Keratinocyte (primary cell): ENCODE measurements at regions not wholly inside any gene's neighbourhood (a gene's known extent, or its start where the extent isn't known, plus 50 kb on each side); places are given as distances from the start of the nearest gene placed in this dataset.

Source experiments
- DNase-seq: peaks from one replicate; pipeline ENCODE4 v3.0.0-alpha.2; 2011; ENCODE audit warnings: low read depth, missing footprints, low spot score
- FAIRE-seq: peaks from 2 replicates; lab custom pipeline; 2011; peaks lifted over from hg19 to GRCh38; lab: Jason Lieb, UNC
- H2AFZ ChIP-seq: 2 replicates; pipeline ENCODE4 v1.6.0; 2012; ENCODE audit warnings: low read length, control low read depth, inconsistent platforms; ENCODE audit not compliant: control insufficient read depth
- H3K27ac ChIP-seq: 2 replicates; pipeline ENCODE4 v1.5.1; 2011; ENCODE audit warnings: low read length; ENCODE audit not compliant: control insufficient read depth, insufficient read depth
- H3K27me3 ChIP-seq: 3 replicates; pipeline ENCODE4 v1.6.0; 2011; ENCODE audit warnings: low read length; ENCODE audit not compliant: control insufficient read depth, insufficient read depth; ENCODE audit errors: extremely low read depth
- H3K36me3 ChIP-seq, 2 experiments: 2 replicates in 1 of 2; 3 replicates in 1 of 2; pipeline ENCODE4 v1.5.1; 2011; ENCODE audit warnings: low read length in 2 of 2, mild to moderate bottlenecking in 1 of 2; ENCODE audit not compliant: control insufficient read depth in 2 of 2, insufficient read depth in 2 of 2; ENCODE audit errors: extremely low read depth in 1 of 2
- H3K4me1 ChIP-seq: 3 replicates; pipeline ENCODE4 v1.5.1; 2011; ENCODE audit warnings: low read length; ENCODE audit not compliant: control insufficient read depth, insufficient read depth; ENCODE audit errors: extremely low read depth
- H3K4me2 ChIP-seq: 3 replicates; pipeline ENCODE4 v1.6.0; 2011; ENCODE audit warnings: low read depth, low read length; ENCODE audit not compliant: control insufficient read depth, insufficient read depth; ENCODE audit errors: extremely low read depth
- H3K4me3 ChIP-seq, 3 experiments: fragments of 200-600 bp in 1 of 3; sonication (generic) in 1 of 3; 2 replicates in 2 of 3; 3 replicates in 1 of 3; pipeline ENCODE4 v1.5.1; 2011 to 2016; ENCODE audit warnings: low read length in 3 of 3, mild to moderate bottlenecking in 3 of 3, control low read depth in 2 of 3, inconsistent platforms in 1 of 3, low read depth in 1 of 3, mixed read lengths in 1 of 3, mixed run types in 1 of 3, moderate library complexity in 1 of 3; ENCODE audit not compliant: control insufficient read depth in 2 of 3, insufficient read depth in 2 of 3; ENCODE audit errors: extremely low read depth in 1 of 3
- H3K79me2 ChIP-seq: 2 replicates; pipeline ENCODE4 v1.6.0; 2012; ENCODE audit warnings: low read length; ENCODE audit not compliant: control insufficient read depth, insufficient read depth
- H3K9ac ChIP-seq: 3 replicates; pipeline ENCODE4 v1.6.0; 2011; ENCODE audit warnings: low read length; ENCODE audit not compliant: control insufficient read depth, insufficient read depth; ENCODE audit errors: extremely low read depth
- H3K9me1 ChIP-seq: 3 replicates; pipeline ENCODE4 v1.6.0; 2011; ENCODE audit warnings: low read length; ENCODE audit not compliant: control insufficient read depth, insufficient read depth; ENCODE audit errors: extremely low read depth
- H3K9me3 ChIP-seq: 2 replicates; pipeline ENCODE4 v1.5.1; 2012; ENCODE audit warnings: low read depth, low read length; ENCODE audit not compliant: control insufficient read depth
- H4K20me1 ChIP-seq: 3 replicates; pipeline ENCODE4 v1.6.0; 2011; ENCODE audit warnings: low read length; ENCODE audit not compliant: control insufficient read depth, insufficient read depth; ENCODE audit errors: extremely low read depth
- EZH2 ChIP-seq: IDR thresholded peaks from one replicate; pipeline ENCODE4 v1.6.1; 2012; ENCODE audit warnings: inconsistent platforms, mild to moderate bottlenecking, low read length, moderate library complexity
- dilution Hi-C: fragments of 300-500 bp; cut with MboI; formaldehyde crosslinking; loops from one replicate; pipeline ENCODE4 v1.7.0; 2020; ENCODE audit warnings: low sequenced_read_pairs; ENCODE audit not compliant: extremely low pct_ligation_motif_present
- TF ChIP-seq, protein P1 (sequence below), 3 experiments: IDR thresholded peaks in 1 of 3; conservative IDR thresholded peaks in 1 of 3; optimal IDR thresholded peaks in 1 of 3; 2 replicates in 2 of 3; 3 replicates in 1 of 3; pipeline versions ENCODE3 to v1.5.1; 2011; ENCODE audit warnings: low read length in 3 of 3, mild to moderate bottlenecking in 3 of 3, moderate library complexity in 2 of 3, control low read depth in 1 of 3, inconsistent platforms in 1 of 3; ENCODE audit not compliant: insufficient read depth in 2 of 3; ENCODE audit errors: extremely low read depth in 1 of 3

DNA sequence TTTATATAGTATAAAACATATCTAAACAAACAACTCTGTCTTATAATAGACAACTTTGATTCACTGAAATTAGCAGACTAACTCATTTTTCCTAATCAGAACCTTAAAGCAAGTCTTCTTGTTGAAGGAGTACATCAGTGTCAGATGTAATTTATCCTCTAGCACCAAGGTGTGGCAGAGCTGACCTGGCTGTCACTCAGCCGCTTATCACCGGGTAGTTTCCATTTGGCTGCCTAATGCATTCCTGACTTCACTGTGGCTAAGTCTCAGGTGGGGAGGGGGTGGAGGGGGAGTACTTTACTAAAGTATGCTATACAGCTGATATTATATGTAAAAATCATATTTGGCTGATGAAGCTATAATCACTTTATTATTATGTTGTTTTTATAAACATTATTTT is 339.9 kb upstream of the RGS6 start:
- no peak for DNase-seq

DNA sequence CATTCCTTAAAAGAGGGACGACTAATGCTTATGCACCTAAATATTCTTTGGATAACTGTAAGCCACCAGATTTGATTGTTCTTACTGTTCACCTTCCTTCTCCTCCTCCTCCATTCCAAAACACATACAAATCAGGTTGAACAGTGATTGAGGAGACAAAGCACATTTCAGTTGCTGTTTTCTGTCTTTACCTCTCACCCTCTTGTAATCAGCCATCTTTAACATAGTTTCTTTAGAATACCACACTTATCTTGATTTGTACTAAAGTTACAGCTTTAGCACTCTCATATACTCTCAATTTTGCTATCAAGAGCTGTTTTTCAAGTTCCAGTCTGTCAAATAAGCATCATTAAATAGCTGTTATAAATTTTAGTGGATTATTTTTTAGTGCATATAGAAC is 338.3 kb upstream of the RGS6 start:
- FAIRE-seq = no peak
- no peak overlapping the region for H2AFZ ChIP-seq
- no peaks in the 10 kb centered on the region for H3K9me1 ChIP-seq
- no peak overlapping the region for H3K9ac ChIP-seq
- no peak overlapping the region for H3K4me3 ChIP-seq
- H3K36me3 ChIP-seq = peaks cover 0 to 1% of the 10 kb centered on the region in 2 experiments
- H3K4me1 ChIP-seq = peaks cover 25% of the 10 kb centered on the region
- H4K20me1 ChIP-seq = no peaks in the 10 kb centered on the region
- H3K4me2 ChIP-seq = no peak overlapping the region
- no peaks in the 10 kb centered on the region for H3K27me3 ChIP-seq
- no peak for DNase-seq
- no peaks in the 10 kb centered on the region for H3K9me3 ChIP-seq
- TF ChIP-seq EZH2 = no peak
- TF ChIP-seq, protein P1, sequence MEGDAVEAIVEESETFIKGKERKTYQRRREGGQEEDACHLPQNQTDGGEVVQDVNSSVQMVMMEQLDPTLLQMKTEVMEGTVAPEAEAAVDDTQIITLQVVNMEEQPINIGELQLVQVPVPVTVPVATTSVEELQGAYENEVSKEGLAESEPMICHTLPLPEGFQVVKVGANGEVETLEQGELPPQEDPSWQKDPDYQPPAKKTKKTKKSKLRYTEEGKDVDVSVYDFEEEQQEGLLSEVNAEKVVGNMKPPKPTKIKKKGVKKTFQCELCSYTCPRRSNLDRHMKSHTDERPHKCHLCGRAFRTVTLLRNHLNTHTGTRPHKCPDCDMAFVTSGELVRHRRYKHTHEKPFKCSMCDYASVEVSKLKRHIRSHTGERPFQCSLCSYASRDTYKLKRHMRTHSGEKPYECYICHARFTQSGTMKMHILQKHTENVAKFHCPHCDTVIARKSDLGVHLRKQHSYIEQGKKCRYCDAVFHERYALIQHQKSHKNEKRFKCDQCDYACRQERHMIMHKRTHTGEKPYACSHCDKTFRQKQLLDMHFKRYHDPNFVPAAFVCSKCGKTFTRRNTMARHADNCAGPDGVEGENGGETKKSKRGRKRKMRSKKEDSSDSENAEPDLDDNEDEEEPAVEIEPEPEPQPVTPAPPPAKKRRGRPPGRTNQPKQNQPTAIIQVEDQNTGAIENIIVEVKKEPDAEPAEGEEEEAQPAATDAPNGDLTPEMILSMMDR (optimal IDR thresholded peaks at IDR 0.05 in 1 of 3, IDR thresholded peaks at IDR 0.05 in 1 of 3, conservative IDR thresholded peaks at IDR 0.05 in 1 of 3; ENCODE audit: extremely low read depth in 1 of 3, insufficient read depth in 2 of 3, low read length in 3 of 3) = no peak
- peaks cover 7% of the 10 kb centered on the region for H3K79me2 ChIP-seq
- no peak overlapping the region for H3K27ac ChIP-seq
- dilution Hi-C loops = no loop called here

More for the DNA sequence above, 339.9 kb upstream of the RGS6 start:
- Histone ChIP-seq H3K9ac (peak overlapping the region; percentile 19), H3K36me3 (peaks cover 0 to 12% of the 10 kb centered on the region in 2 experiments), H3K27ac (peak overlapping the region; percentile 37), H4K20me1 (no peaks in the 10 kb centered on the region), H3K4me1 (peaks cover 17% of the 10 kb centered on the region), H3K9me3 (no peaks in the 10 kb centered on the region), H3K27me3 (no peaks in the 10 kb centered on the region), H3K9me1 (no peaks in the 10 kb centered on the region), H3K79me2 (peaks cover 7% of the 10 kb centered on the region), H2AFZ (no peak overlapping the region), H3K4me2 (peak overlapping the region; percentile 44), H3K4me3 (no peak overlapping the region)
- TF ChIP-seq, protein P1 (optimal IDR thresholded peaks at IDR 0.05 in 1 of 3, IDR thresholded peaks at IDR 0.05 in 1 of 3, conservative IDR thresholded peaks at IDR 0.05 in 1 of 3; ENCODE audit: extremely low read depth in 1 of 3, insufficient read depth in 2 of 3, low read length in 3 of 3) = peak in 1 of 3 experiments; percentile 18
- no peak for TF ChIP-seq EZH2
- no peak for FAIRE-seq
- dilution Hi-C loops = no loop called here
